Neural progenitor cell (in vitro differentiated cells): ENCODE measurements at regions not wholly inside any gene's neighbourhood (a gene's known extent, or its start where the extent isn't known, plus 50 kb on each side); places are given as distances from the start of the nearest gene placed in this dataset.

ENCODE experiments used
- EZH2 ChIP-seq: fragments of 200-600 bp; sonication (generic); IDR thresholded peaks from 2 replicates; pipeline ENCODE4 v1.6.1; 2017; ENCODE audit warnings: antibody characterized with exemption, mild to moderate bottlenecking, moderate library complexity
- TF ChIP-seq, protein P1 (sequence below): fragments of 200-600 bp; sonication (generic); IDR thresholded peaks from 2 replicates; pipeline ENCODE4 v1.5.1; 2017; ENCODE audit warnings: antibody characterized with exemption, mild to moderate bottlenecking

GRCh38 chr3:80338366-80338765 lies 570.6 kb upstream of the ROBO1 start:
- TF ChIP-seq, protein P1, sequence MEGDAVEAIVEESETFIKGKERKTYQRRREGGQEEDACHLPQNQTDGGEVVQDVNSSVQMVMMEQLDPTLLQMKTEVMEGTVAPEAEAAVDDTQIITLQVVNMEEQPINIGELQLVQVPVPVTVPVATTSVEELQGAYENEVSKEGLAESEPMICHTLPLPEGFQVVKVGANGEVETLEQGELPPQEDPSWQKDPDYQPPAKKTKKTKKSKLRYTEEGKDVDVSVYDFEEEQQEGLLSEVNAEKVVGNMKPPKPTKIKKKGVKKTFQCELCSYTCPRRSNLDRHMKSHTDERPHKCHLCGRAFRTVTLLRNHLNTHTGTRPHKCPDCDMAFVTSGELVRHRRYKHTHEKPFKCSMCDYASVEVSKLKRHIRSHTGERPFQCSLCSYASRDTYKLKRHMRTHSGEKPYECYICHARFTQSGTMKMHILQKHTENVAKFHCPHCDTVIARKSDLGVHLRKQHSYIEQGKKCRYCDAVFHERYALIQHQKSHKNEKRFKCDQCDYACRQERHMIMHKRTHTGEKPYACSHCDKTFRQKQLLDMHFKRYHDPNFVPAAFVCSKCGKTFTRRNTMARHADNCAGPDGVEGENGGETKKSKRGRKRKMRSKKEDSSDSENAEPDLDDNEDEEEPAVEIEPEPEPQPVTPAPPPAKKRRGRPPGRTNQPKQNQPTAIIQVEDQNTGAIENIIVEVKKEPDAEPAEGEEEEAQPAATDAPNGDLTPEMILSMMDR, result no peak
- no peak for TF ChIP-seq EZH2
